ENCODE measurements at regions not wholly inside any gene's neighbourhood (a gene's known extent, or its start where the extent isn't known, plus 50 kb on each side); places are given as distances from the start of the nearest gene placed in this dataset.
A peak's percentile ranks its signal among the peaks of the same experiment; 100 is the strongest.

DNA sequence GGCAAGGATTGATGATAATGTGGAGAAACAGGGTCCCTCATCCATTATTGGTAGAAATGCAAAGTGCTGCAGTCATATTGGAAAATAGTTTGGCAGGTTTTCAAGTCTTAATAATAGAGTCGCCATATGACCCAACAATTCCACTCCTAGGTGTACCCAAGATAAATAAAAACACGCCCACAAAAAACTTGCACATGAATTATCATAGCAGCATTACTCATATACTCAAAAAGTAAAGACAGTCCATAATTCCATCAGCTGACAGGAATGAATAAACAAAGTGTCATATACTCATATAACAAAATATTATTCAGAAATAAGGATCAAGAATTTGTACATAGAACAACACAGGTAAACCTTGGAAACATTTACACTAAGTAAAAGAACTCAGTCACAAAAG, 242.9 kb upstream of the FTMT start:
- no peak overlapping the region for H3K4me3 ChIP-seq (ENCODE audit: low read length)
- TF ChIP-seq CTCF (conservative IDR thresholded peaks at IDR 0.05; ENCODE audit: low read length), result no peak
- no peak for DNase-seq (ENCODE audit: low read depth)

GRCh38 chr5:121624035-121624434, 227.6 kb upstream of the FTMT start:
- no peak overlapping the region for H3K4me3 ChIP-seq (ENCODE audit: low read length)
- no peak for TF ChIP-seq CTCF (conservative IDR thresholded peaks at IDR 0.05; ENCODE audit: low read length)
- no peak for DNase-seq (ENCODE audit: low read depth)

DNA sequence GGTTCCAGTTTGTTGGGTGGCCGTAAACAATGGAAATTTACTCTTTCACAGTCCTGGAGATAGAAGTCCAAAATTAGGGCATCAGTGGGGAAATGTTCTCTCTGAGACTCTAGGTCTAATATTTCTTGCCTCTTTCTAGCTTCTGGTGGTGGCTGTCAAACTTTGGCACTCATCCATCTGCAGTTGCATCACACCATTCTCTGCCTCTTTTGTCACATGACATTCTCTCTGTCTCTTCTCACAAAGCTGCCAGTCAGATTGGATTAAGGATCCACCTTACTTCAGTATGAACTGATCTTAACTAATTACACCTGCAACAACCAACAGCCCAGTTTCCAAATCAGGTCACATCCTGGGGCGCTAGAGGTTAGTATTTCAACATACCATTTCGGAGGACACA, 222.9 kb upstream of the FTMT start:
- H3K4me3 ChIP-seq (ENCODE audit: low read length), result no peak overlapping the region
- DNase-seq (ENCODE audit: low read depth), result peak; percentile 1
- no peak for TF ChIP-seq CTCF (conservative IDR thresholded peaks at IDR 0.05; ENCODE audit: low read length)

DNA sequence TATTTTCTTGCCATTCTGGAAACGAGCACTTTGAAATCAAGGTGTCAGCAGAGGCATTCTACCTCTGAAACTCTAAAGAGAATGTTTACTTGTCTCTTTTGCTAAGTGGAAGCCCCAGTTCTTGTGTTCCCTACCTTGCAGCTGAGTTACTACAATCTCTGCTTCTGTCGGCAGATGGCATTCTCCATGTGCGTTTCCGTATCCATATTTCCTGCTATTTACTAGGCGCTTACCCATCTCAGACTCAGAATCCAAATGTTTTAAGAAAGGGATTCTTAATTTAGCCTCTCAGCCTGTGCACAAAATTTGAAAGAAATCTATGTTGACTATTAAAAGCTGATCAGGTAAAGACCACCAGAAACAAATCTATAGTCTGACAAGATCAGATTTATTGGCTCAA, 221.3 kb upstream of the FTMT start:
- no peak overlapping the region for H3K4me3 ChIP-seq (ENCODE audit: low read length)
- peak; percentile 40 for TF ChIP-seq CTCF (conservative IDR thresholded peaks at IDR 0.05; ENCODE audit: low read length)
- DNase-seq (ENCODE audit: low read depth), result peak; percentile 22

GRCh38 chr5:121634946-121635345, 216.7 kb upstream of the FTMT start:
- TF ChIP-seq CTCF (conservative IDR thresholded peaks at IDR 0.05; ENCODE audit: low read length), result no peak
- DNase-seq (ENCODE audit: low read depth), result no peak

DNA sequence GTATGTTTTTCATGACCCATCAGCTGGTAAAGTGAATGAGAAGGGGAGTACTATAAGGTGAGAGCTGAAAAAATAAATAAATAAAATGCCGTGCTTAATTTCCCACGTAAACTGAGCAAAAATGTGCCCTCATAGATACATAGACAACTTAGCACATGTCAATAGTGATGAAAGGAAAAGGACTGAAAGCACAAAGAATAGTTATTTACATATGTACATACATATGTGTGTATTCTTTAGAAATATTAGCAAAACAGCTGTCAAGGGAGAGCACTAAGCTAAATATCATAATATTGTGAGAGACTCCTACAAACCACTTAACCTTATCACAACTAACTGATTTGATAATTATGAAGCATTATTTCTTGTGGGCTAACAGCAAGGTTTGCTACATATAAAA, 213.6 kb upstream of the FTMT start:
- H3K4me3 ChIP-seq (ENCODE audit: low read length), result no peak overlapping the region
- no peak for DNase-seq (ENCODE audit: low read depth)
- TF ChIP-seq CTCF (conservative IDR thresholded peaks at IDR 0.05; ENCODE audit: low read length), result no peak

More at GRCh38 chr5:121634946-121635345, 216.7 kb upstream of the FTMT start:
- no peak overlapping the region for H3K4me3 ChIP-seq (ENCODE audit: low read length)

- H3K4me3 ChIP-seq (ENCODE audit: low read length), result no peak overlapping the region
- DNase-seq (ENCODE audit: low read depth), result no peak
- no peak for TF ChIP-seq CTCF (conservative IDR thresholded peaks at IDR 0.05; ENCODE audit: low read length)
Observed at GRCh38 chr5:121640298-121640697, 211.4 kb upstream of the FTMT start.
